ENCODE measurements at regions not wholly inside any gene's neighbourhood (a gene's known extent, or its start where the extent isn't known, plus 50 kb on each side); places are given as distances from the start of the nearest gene placed in this dataset.

DNA sequence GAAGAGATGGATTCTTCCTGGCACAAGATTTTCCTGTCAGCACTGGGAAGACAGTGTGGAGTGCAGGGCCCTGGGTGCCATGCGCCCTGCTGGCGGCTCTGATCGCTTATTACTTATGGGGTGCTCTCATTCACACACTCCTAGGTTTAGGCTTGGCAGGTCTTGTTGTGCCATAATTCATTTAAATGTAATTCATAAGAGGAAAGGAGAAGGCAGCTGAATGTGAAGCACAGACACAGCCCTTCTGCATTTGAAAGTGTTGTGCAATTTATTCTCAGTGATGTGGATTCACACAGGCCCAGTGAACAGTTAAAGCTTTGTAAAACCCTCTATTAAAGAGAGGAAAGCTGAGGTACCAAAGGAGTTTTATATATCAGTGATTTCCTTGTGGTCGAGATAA is 249.7 kb downstream of the C4orf33 start:
- H3K4me3 ChIP-seq (ENCODE audit: low read depth, low read length) = no peak overlapping the region

GRCh38 chr4:129346036-129346435 is 250.1 kb downstream of the C4orf33 start:
- no peak overlapping the region for H3K4me3 ChIP-seq (ENCODE audit: low read depth, low read length)

DNA sequence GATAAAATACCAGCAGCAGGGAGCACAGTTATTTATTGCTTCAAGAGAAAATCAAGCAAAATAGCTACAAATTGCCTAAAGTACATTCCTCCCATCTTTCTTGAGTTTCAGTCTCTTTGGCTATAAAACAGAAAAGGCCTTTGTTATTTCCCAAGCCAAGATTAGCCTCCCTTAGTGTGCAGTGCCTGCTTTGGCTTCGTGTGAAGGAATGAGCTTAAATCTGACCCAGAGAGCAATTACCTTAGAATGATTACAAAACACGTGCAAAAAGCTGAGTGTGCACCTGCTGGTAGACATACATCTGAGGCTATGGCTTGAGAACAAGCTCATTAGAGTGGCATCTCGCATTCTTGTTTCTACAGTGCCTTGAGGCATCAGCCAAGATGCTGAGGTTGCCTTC is 250.8 kb downstream of the C4orf33 start:
- H3K4me3 ChIP-seq (ENCODE audit: low read depth, low read length) = no peak overlapping the region

DNA sequence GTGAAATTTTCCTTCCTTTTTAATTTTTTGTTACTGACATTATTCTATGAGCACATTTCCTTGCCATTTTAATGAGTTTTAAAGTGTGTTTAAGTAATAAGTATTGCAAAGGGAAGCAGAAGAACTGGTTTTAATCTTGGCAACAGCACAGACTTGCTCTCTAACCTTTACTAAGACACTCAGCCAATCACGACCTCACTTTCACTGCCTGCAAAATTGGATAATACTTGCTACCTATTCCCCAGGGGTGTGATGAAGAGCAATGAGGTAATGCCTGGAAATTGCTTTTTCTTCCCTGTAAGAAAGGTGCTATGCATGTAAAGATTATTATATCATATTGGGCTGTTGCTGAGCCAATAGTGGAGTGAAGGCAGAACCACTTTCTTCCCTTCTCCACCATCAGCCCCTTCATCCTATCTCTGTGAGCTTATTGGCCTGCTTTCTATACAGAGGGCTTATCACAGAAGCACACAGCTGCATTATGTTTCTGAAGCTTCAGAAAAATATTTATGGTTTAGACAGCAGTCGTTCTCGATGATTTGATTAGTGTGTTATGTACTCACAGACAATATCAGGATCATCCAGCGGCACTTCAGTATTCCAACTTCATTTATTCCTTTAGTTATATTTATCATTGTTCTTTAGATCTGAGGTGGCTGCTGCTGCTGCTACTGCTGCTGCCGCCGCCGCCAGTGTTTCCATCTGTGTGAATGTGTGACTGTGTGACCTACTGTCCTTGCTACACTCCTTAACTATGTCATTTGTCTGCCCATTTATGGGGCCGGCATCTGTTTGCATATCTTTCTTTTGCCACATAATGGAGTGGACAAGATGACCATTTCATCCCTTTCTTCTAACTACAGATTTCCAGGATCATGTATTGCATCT is 255.1 kb downstream of the C4orf33 start:
- no peak overlapping the region for H3K4me3 ChIP-seq (ENCODE audit: low read depth, low read length)

DNA sequence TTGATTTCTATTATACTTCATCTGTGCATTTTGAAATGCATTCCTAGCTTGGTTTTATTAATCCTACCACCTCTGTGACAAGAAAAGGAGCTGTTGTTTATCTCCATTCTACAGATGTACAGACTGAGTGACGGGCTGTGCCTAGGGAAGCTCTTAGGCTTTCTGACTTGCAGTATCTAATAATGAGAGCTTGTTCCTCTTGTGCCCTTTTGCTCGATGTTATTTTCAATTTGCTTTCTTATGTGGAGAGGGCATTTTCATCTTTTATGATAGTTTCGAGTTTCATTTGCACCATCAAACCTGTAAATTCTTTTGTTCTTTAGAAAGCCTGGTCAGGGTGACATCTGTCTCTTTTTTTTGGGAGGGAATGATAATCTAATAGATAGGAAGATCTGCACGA is 256.5 kb downstream of the C4orf33 start:
- no peak overlapping the region for H3K4me3 ChIP-seq (ENCODE audit: low read depth, low read length)

- no peak overlapping the region for H3K4me3 ChIP-seq (ENCODE audit: low read depth, low read length)
Measured at GRCh38 chr4:129353490-129353889, 257.5 kb downstream of the C4orf33 start.

GRCh38 chr4:129355031-129355430 is 259.1 kb downstream of the C4orf33 start:
- no peak overlapping the region for H3K4me3 ChIP-seq (ENCODE audit: low read depth, low read length)

- H3K4me3 ChIP-seq (ENCODE audit: low read depth, low read length) = no peak overlapping the region
Measured at GRCh38 chr4:129355516-129355915, 259.6 kb downstream of the C4orf33 start.

DNA sequence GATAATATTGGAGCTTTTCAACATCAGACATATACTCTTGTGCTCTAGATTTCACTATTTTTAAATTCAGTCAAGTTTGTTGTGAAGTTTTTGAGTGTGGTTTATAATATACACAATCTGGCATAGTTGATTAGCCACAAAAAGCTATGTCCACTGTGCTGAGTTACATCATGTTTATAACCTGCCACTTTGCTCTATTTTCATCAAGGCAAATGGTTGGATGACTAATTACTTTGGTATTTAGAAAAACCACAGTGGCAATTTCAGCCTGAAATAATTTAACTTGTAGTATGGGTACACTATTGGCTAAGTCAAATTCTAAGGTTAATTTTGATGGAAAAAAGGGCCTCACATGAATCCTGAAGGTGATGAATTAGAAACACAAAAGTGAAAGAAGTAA is 262.6 kb downstream of the C4orf33 start:
- H3K4me3 ChIP-seq (ENCODE audit: low read depth, low read length) = no peak overlapping the region

DNA sequence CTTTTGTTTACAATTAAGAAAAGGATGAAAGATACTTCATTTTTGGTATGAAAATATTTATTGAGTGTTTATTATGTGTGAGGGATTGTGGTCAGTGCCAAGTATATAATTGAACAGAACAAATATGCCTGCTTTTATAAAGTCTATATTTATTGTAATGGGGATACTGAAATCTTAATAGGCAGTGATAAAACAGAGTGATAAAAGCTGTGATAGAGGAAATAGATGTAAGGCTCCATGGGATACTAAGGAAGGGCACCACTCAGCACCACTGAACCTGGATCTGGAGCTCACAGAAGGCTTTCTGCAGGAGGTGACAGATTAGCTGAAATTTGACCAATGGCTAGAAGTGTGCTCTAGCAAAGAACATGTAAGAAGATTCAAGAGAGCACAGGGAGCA is 263.5 kb downstream of the C4orf33 start:
- H3K4me3 ChIP-seq (ENCODE audit: low read depth, low read length) = no peak overlapping the region

GRCh38 chr4:129362691-129363274 is 266.8 kb downstream of the C4orf33 start:
- H3K4me3 ChIP-seq (ENCODE audit: low read depth, low read length) = no peak overlapping the region

GRCh38 chr4:129364747-129365452 is 268.9 kb downstream of the C4orf33 start:
- no peak overlapping the region for H3K4me3 ChIP-seq (ENCODE audit: low read depth, low read length)

DNA sequence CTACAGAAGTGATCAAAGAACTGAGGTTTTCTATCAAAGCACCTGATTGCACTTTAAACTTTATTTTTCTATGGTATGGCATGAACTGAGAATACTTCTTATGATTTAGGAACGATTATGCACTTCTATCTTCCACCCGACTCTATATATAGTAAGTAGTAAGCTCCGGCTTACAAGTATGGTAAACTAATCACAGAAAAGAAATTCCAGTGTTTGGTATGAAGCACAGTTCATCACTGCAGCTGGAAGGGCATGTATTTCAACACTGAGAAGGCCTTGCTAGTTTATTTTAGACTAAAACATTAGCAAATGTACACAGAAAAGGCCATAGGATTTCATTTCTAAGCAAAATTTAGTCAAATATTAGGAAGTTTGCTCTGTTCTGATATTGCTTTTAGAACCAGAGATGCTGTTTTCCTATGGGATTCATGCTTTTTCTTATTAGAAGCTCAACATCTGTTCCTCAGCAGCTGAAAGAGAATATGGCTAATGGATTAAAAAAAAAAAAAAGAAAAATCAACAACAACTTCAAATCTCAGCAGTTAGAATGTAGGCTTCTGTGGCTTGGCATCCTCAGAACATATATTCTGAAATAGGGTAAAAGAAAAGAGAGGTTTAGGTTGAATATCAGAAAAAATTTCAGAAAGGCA is 273.5 kb downstream of the C4orf33 start:
- no peak overlapping the region for H3K4me3 ChIP-seq (ENCODE audit: low read depth, low read length)

DNA sequence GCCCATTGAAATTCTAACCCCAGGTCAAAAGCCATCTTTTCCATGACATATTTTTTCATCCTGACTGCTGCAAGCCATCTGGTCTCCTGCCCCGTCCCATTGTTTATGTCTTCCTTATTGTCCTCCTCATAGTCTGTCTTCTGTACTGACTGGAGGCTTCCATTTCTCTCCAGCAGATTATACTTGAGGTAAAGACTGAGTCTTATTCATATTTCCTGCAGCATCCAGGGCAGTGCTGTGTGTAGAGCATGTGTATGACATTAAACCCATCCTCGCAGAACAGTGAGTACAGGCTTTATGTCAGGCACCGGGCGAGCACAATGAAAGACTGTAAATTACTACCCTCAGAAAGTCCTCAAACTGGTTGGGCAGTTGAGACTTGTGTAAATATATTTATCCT is 275.1 kb downstream of the C4orf33 start:
- no peak overlapping the region for H3K4me3 ChIP-seq (ENCODE audit: low read depth, low read length)

GRCh38 chr4:129371926-129372325 is 276.0 kb downstream of the C4orf33 start:
- no peak overlapping the region for H3K4me3 ChIP-seq (ENCODE audit: low read depth, low read length)

DNA sequence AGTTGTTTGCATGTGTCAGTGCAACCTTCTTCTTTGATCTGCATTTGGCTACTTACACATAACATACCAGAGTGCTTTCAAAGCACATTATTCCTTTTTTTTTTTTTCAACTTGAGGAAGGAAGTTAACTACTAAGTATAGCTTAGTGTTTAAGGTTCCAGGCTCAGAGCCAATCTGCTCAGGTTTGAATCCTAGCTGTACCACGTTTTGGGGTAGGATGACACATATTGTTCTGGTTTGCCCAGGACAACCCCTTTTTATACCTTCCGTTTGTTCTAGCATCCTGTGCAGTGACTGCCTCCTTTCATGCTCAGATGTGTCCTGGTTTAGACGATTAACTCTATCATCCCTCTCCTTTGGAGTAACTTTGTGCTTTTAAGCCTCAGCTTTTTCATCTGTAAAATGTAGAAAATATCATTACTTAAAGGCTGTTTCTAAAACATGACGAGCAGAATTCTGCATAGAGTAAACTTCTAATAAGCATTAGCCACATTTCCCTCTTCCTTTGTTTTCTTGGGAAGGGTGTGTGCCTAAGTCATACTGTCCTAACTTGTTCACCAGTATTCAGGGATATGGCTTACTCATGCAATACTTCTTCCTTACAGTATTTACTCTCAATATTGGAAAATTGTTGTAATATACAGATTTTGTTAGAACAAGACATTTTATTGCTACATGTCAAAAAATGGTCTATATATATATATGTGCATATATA is 281.3 kb downstream of the C4orf33 start:
- no peak overlapping the region for H3K4me3 ChIP-seq (ENCODE audit: low read depth, low read length)

DNA sequence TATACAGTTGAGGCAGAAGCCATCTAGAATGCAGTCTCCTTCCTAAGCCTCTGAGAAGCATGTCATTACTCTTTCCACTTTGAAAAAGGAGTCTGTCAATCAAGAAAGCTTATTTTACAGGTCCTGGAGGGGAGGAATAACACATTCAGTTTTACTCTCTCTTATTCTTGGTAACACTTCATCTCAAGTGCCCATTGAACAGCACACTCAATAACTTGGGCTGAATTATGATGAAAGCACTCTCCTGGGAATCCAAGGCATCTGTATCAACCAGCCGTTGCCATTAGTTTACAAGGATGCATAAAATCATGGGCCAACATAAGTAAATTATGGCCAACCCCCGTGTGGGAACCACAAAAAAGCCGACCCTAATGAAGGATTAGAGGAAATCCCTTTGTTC is 282.4 kb downstream of the C4orf33 start:
- no peak overlapping the region for H3K4me3 ChIP-seq (ENCODE audit: low read depth, low read length)

- H3K4me3 ChIP-seq (ENCODE audit: low read depth, low read length) = no peak overlapping the region
Measured at GRCh38 chr4:129379429-129379828, 283.5 kb downstream of the C4orf33 start.

- H3K4me3 ChIP-seq (ENCODE audit: low read depth, low read length) = no peak overlapping the region
Measured at GRCh38 chr4:129384974-129385373, 289.0 kb downstream of the C4orf33 start.

- H3K4me3 ChIP-seq (ENCODE audit: low read depth, low read length) = no peak overlapping the region
Measured at GRCh38 chr4:129387666-129388065, 291.7 kb downstream of the C4orf33 start.

DNA sequence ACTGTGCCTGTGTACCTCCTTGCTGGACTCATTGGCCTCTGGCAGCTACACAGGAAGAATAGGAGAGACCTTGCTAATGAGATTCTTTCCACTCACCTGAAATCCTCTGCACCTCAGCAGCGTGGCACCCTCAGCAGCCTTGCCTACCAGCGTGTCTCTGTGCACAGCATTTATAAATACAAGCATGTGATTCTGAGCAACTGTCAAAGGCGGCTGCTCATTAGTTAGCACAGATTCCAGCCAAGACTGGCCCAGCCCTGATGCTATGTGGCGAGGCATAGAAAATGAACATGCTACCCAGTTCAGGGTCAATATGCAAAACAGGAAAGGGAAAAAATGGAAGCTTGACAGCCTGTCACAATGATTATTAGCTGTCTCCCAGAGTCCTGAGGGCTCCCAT is 298.0 kb downstream of the C4orf33 start:
- H3K4me3 ChIP-seq (ENCODE audit: low read depth, low read length) = no peak overlapping the region

Data from iPS-11a (cell line).